ENCODE measurements at regions not wholly inside any gene's neighbourhood (a gene's known extent, or its start where the extent isn't known, plus 50 kb on each side); places are given as distances from the start of the nearest gene placed in this dataset.

- WGBS, 3 donors = 90 to 92% (median 91%) methylated on average over 4 of the region's 4 CpGs
- no peaks in the 10 kb centered on the region for H3K9me3 ChIP-seq
- no peaks in the 10 kb centered on the region for H3K4me1 ChIP-seq (ENCODE audit: insufficient read depth)
- TF ChIP-seq POLR2A (IDR thresholded peaks at IDR 0.05) = no peak
- TF ChIP-seq EP300 (IDR thresholded peaks at IDR 0.05) = no peak
- TF ChIP-seq CTCF (IDR thresholded peaks at IDR 0.05) = no peak
- no peak overlapping the region for H3K27ac ChIP-seq
- intact Hi-C loops (cut with DNase I) = no loop called here
- H3K36me3 ChIP-seq = no peaks in the 10 kb centered on the region
- H3K27me3 ChIP-seq = no peaks in the 10 kb centered on the region
- no peak overlapping the region for H3K4me3 ChIP-seq
- DNase-seq = no peak
Measured at GRCh38 chr6:53744321-53744720, 50.5 kb upstream of the LRRC1 start.

DNA sequence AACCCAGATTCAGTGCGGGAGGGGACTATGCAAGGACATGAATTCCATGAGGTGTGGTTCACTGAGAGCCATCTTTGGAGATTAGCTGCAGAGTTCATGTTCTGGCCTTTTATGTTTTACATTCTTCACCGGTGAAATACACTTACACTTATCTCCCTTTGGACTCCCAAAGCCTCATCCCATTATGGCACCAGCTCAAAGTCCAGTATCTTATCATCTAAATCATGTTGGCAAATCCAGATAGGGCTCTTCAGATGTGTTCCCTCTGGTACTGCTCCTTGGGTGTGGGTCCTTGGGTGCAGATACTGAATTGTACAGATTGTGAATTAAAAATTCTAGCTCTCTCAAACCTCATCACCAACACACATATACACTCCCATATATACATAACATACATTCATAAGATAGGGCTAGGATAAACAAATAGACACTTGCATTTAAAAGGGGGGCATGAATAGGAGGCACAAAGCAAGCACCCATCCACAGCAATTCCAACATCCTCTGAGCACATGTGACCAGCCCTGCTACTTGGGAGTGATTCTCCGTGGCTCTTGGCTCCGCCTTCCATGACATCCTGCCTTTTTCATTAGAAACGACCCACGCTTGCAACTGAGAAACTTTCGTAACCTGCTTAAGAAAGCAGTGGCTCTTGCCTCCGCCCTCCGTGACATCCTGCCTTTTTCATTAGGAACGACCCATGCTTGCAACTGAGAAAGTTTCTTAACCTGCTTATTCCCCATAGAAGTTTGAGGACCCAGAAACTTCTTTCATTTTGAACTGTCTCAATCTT, 53.6 kb upstream of the LRRC1 start:
- 73 to 77% (median 74%) methylated on average over 10 of the region's 10 CpGs for WGBS, 3 donors

DNA sequence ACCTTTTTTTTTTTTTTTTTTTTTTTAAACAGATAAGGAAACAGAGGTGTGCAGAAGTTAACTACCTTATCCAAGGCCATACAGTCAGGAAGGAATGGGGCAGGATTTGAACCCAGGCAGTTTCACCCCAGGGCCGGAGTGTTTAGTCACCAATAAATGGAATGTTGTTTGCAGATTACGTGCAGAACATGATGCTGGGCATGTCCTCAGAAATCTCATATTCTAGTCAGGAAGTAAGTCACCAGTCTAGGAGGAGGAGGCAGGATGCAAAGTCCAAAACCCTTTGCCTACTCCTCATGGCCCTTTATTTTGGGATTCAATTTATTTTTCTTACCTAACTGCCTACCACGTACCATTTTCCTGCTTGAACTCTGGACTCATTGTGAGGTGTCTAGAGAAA, 57.1 kb upstream of the LRRC1 start:
- 91 to 98% (median 95%) methylated on average over 3 of the region's 3 CpGs for WGBS, 3 donors
- no peak for TF ChIP-seq EP300 (IDR thresholded peaks at IDR 0.05)
- no peak for TF ChIP-seq CTCF (IDR thresholded peaks at IDR 0.05)
- no peak for TF ChIP-seq POLR2A (IDR thresholded peaks at IDR 0.05)
- intact Hi-C loops (cut with DNase I) = loop anchor here in 1 of 4 donors (10.0 kb wide), 1 partner anchor 193 kb away; the partner anchor contains the start of gene GCLC

More for the DNA sequence above, 53.6 kb upstream of the LRRC1 start:
- no peaks in the 10 kb centered on the region for H3K36me3 ChIP-seq
- intact Hi-C loops (cut with DNase I) = no loop called here
- TF ChIP-seq POLR2A (IDR thresholded peaks at IDR 0.05) = no peak
- TF ChIP-seq CTCF (IDR thresholded peaks at IDR 0.05) = no peak
- TF ChIP-seq EP300 (IDR thresholded peaks at IDR 0.05) = no peak
- H3K9me3 ChIP-seq = no peaks in the 10 kb centered on the region
- H3K27me3 ChIP-seq = no peaks in the 10 kb centered on the region
- DNase-seq = no peak
- no peak overlapping the region for H3K4me3 ChIP-seq
- H3K4me1 ChIP-seq (ENCODE audit: insufficient read depth) = no peaks in the 10 kb centered on the region
- no peak overlapping the region for H3K27ac ChIP-seq

DNA sequence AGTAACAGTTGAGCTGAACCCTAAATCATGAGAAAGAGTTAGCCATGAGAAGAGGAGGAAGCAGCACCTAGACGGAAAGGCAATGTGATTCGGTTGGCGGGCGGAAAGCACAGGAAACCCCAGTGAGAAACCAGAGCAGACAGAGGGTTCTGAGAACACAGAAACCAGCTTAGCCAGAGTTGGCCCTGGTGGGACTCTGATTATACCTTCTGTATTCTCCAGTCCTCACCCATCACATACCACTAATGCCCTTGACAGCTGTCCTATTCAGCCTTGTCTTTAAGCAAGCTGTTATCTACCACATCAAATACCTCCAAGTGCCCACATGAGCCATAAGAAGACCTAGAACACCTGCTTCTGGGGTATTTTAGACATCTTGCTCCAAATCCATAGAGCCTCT, 58.9 kb upstream of the LRRC1 start:
- Histone ChIP-seq H3K27me3 (no peaks in the 10 kb centered on the region), H3K4me3 (no peak overlapping the region), H3K4me1 (ENCODE audit: insufficient read depth) (peaks cover 1% of the 10 kb centered on the region), H3K36me3 (no peaks in the 10 kb centered on the region), H3K9me3 (no peaks in the 10 kb centered on the region), H3K27ac (no peak overlapping the region)
- TF ChIP-seq EP300 (IDR thresholded peaks at IDR 0.05) = no peak
- TF ChIP-seq POLR2A (IDR thresholded peaks at IDR 0.05) = no peak
- TF ChIP-seq CTCF (IDR thresholded peaks at IDR 0.05) = no peak
- intact Hi-C loops (cut with DNase I) = loop anchor here in 1 of 4 donors (10.0 kb wide), 1 partner anchor 191 kb away; the partner anchor contains the start of gene GCLC
- no peak for DNase-seq
- 86 to 95% (median 89%) methylated on average over 4 of the region's 4 CpGs for WGBS, 3 donors

More for the DNA sequence above, 57.1 kb upstream of the LRRC1 start:
- Histone ChIP-seq H3K4me1 (ENCODE audit: insufficient read depth) (no peaks in the 10 kb centered on the region), H3K36me3 (no peaks in the 10 kb centered on the region), H3K27ac (no peak overlapping the region), H3K9me3 (no peaks in the 10 kb centered on the region), H3K4me3 (no peak overlapping the region), H3K27me3 (no peaks in the 10 kb centered on the region)
- no peak for DNase-seq

All from ovary (tissue), 7 donors.